Glutamatergic neuron (in vitro differentiated cells): ENCODE measurements at regions not wholly inside any gene's neighbourhood (a gene's known extent, or its start where the extent isn't known, plus 50 kb on each side); places are given as distances from the start of the nearest gene placed in this dataset.

Experiments
- DNase-seq: peaks from one replicate; pipeline ENCODE4 v3.0.0; 2022
- H3K27ac Mint-ChIP-seq: one replicate; pipeline ENCODE4 v1.8.0; 2020; ENCODE audit warnings: mild to moderate bottlenecking, mixed read lengths, inconsistent platforms; ENCODE audit not compliant: unreplicated experiment
- H3K27me3 Mint-ChIP-seq: one replicate; pipeline ENCODE4 v1.8.0; 2020; ENCODE audit warnings: mild to moderate bottlenecking, moderate library complexity, mixed read lengths, inconsistent platforms; ENCODE audit not compliant: unreplicated experiment
- H3K36me3 Mint-ChIP-seq: one replicate; pipeline ENCODE4 v1.8.0; 2020; ENCODE audit warnings: mild to moderate bottlenecking, mixed read lengths, inconsistent platforms; ENCODE audit not compliant: unreplicated experiment
- H3K4me1 Mint-ChIP-seq: one replicate; pipeline ENCODE4 v1.8.0; 2020; ENCODE audit warnings: mild to moderate bottlenecking, low read depth, mixed read lengths, inconsistent platforms; ENCODE audit not compliant: unreplicated experiment
- H3K4me3 Mint-ChIP-seq: one replicate; pipeline ENCODE4 v1.8.0; 2020; ENCODE audit warnings: mild to moderate bottlenecking, mixed read lengths, inconsistent platforms; ENCODE audit not compliant: unreplicated experiment
- H3K9me3 Mint-ChIP-seq: one replicate; pipeline ENCODE4 v1.8.0; 2020; ENCODE audit warnings: mild to moderate bottlenecking, moderate library complexity, mixed read lengths, inconsistent platforms; ENCODE audit not compliant: unreplicated experiment
- CTCF ChIP-seq: fragments of 200-600 bp; sonication (generic); IDR thresholded peaks from one replicate; pipeline ENCODE4 v1.5.0; 2021; ENCODE audit not compliant: partially characterized antibody, unreplicated experiment

- peaks cover 41% of the 10 kb centered on the region for H3K4me1 Mint-ChIP-seq
- H3K27ac Mint-ChIP-seq = peak overlapping the region; percentile 18
- H3K9me3 Mint-ChIP-seq = peaks cover 2% of the 10 kb centered on the region
- H3K27me3 Mint-ChIP-seq = peaks cover 2% of the 10 kb centered on the region
- no peak overlapping the region for H3K4me3 Mint-ChIP-seq
- H3K36me3 Mint-ChIP-seq = no peaks in the 10 kb centered on the region
- DNase-seq = no peak
- TF ChIP-seq CTCF = no peak
Observed at GRCh38 chr12:89082370-89082753, 269.9 kb downstream of the DUSP6 start.

GRCh38 chr12:89081719-89082369 lies 270.5 kb downstream of the DUSP6 start:
- Mint-ChIP-seq H3K27ac (peak overlapping the region; percentile 81), H3K4me3 (peak overlapping the region; percentile 10), H3K4me1 (peaks cover 39% of the 10 kb centered on the region), H3K36me3 (no peaks in the 10 kb centered on the region), H3K27me3 (peaks cover 2% of the 10 kb centered on the region), H3K9me3 (peaks cover 2% of the 10 kb centered on the region)
- DNase-seq = no peak
- no peak for TF ChIP-seq CTCF

- Mint-ChIP-seq H3K4me1 (peaks cover 37% of the 10 kb centered on the region), H3K27ac (peak overlapping the region; percentile 81), H3K4me3 (peak overlapping the region; percentile 25), H3K9me3 (peaks cover 2% of the 10 kb centered on the region), H3K27me3 (peaks cover 2% of the 10 kb centered on the region), H3K36me3 (no peaks in the 10 kb centered on the region)
- no peak for TF ChIP-seq CTCF
- DNase-seq = no peak
Observed at GRCh38 chr12:89080793-89081465, 271.4 kb downstream of the DUSP6 start.

GRCh38 chr12:89075880-89076540 lies 276.3 kb downstream of the DUSP6 start:
- Mint-ChIP-seq H3K9me3 (peaks cover 2% of the 10 kb centered on the region), H3K4me1 (peaks cover 11% of the 10 kb centered on the region), H3K36me3 (no peaks in the 10 kb centered on the region), H3K27me3 (no peaks in the 10 kb centered on the region), H3K27ac (no peak overlapping the region), H3K4me3 (no peak overlapping the region)
- DNase-seq = no peak
- no peak for TF ChIP-seq CTCF

GRCh38 chr12:89073659-89074058 lies 278.6 kb downstream of the DUSP6 start:
- H3K4me3 Mint-ChIP-seq = no peak overlapping the region
- peaks cover under 1% of the 10 kb centered on the region for H3K9me3 Mint-ChIP-seq
- no peaks in the 10 kb centered on the region for H3K27me3 Mint-ChIP-seq
- DNase-seq = no peak
- no peak for TF ChIP-seq CTCF
- no peaks in the 10 kb centered on the region for H3K36me3 Mint-ChIP-seq
- no peak overlapping the region for H3K27ac Mint-ChIP-seq
- H3K4me1 Mint-ChIP-seq = peaks cover 6% of the 10 kb centered on the region
